B cell (primary cell): ENCODE measurements at regions not wholly inside any gene's neighbourhood (a gene's known extent, or its start where the extent isn't known, plus 50 kb on each side); places are given as distances from the start of the nearest gene placed in this dataset.

Source experiments
- ATAC-seq: fragments of 200-7000 bp; cut with Tn5 transposase; one replicate; pipeline ENCODE4 v1.10.0; 2021; ENCODE audit warnings: low read depth, mild to moderate bottlenecking, moderate number of reproducible peaks, moderate library complexity
- CTCF ChIA-PET: fragments of 350-600 bp; sonication (Branson Sonifier 250); formaldehyde crosslinking; loops from one replicate; lab custom pipeline; 2021; ENCODE audit warnings: antibody characterized with exemption, inconsistent platforms; lab: Charles Lee
- POLR2A ChIA-PET: fragments of 350-600 bp; sonication (Branson Sonifier 250); formaldehyde crosslinking; loops from one replicate; lab custom pipeline; 2021; ENCODE audit warnings: antibody characterized with exemption; lab: Charles Lee
- DNase-seq: peaks from one replicate; pipeline ENCODE4 v3.0.0; 2013
- H2AFZ ChIP-seq: 2 replicates; pipeline ENCODE4 v1.6.1; 2012; ENCODE audit warnings: mild to moderate bottlenecking, low read depth, low read length; ENCODE audit not compliant: insufficient read depth, poor library complexity, severe bottlenecking
- H3K27ac ChIP-seq, 2 donors: 1 replicate in 1 of 2; 2 replicates in 1 of 2; pipeline ENCODE4 v1.5.1; 2012 to 2013; ENCODE audit warnings: low read length in 2 of 2, mild to moderate bottlenecking in 2 of 2, moderate library complexity in 1 of 2
- H3K27me3 ChIP-seq, 4 experiments: fragments of 200-600 bp in 1 of 4; sonication (generic) in 1 of 4; replicated peaks in 1 of 4; 1 replicate in 2 of 4; 2 replicates in 2 of 4; pipeline versions ENCODE4 v1.6.1 to v1.7.0; 2013 to 2016; ENCODE audit warnings: low read length in 3 of 4, mild to moderate bottlenecking in 2 of 4, mixed read lengths in 1 of 4, moderate library complexity in 1 of 4; ENCODE audit not compliant: insufficient read depth in 4 of 4, control insufficient read depth in 3 of 4; ENCODE audit errors: control extremely low read depth in 1 of 4
- H3K36me3 ChIP-seq, 2 experiments: replicated peaks in 1 of 2; 1 replicate in 1 of 2; 2 replicates in 1 of 2; pipeline versions ENCODE4 v1.6.1 to v1.7.1; 2013; ENCODE audit warnings: low read length in 1 of 2; ENCODE audit not compliant: insufficient read depth in 2 of 2, control insufficient read depth in 1 of 2; ENCODE audit errors: control extremely low read depth in 1 of 2, extremely low read depth in 1 of 2
- H3K4me1 ChIP-seq, 2 donors: fragments of 200-600 bp in 1 of 2; sonication (generic) in 1 of 2; 1 replicate in 1 of 2; 2 replicates in 1 of 2; pipeline versions ENCODE4 v1.5.1 to v1.6.1; 2013 to 2017; ENCODE audit warnings: low read length in 2 of 2; ENCODE audit not compliant: control insufficient read depth in 2 of 2, insufficient read depth in 2 of 2
- H3K4me2 ChIP-seq: replicated peaks from 2 replicates; pipeline ENCODE3; 2012; ENCODE audit warnings: mild to moderate bottlenecking, low read depth, low read length; ENCODE audit not compliant: poor library complexity, severe bottlenecking
- H3K4me3 ChIP-seq, 5 experiments: fragments of 200-600 bp in 1 of 5; sonication (generic) in 1 of 5; 1 replicate in 3 of 5; 2 replicates in 2 of 5; pipeline versions ENCODE4 v1.5.1 to v1.7.0; 2011 to 2016; ENCODE audit warnings: low read length in 4 of 5, mild to moderate bottlenecking in 4 of 5, low read depth in 2 of 5, control low read depth in 1 of 5, moderate library complexity in 1 of 5; ENCODE audit not compliant: insufficient read depth in 1 of 5; ENCODE audit errors: control extremely low read depth in 1 of 5, extremely low read depth in 1 of 5
- H3K79me2 ChIP-seq: fragments of 200-600 bp; sonication (generic); one replicate; pipeline ENCODE4 v1.6.0; 2016; ENCODE audit warnings: low read length; ENCODE audit not compliant: control insufficient read depth, insufficient read depth
- H3K9ac ChIP-seq: fragments of 200-600 bp; sonication (generic); 2 replicates; pipeline ENCODE4 v1.6.1; 2017; ENCODE audit warnings: mild to moderate bottlenecking, low read length, moderate library complexity
- H3K9me3 ChIP-seq, 3 donors: one replicate each; pipeline versions ENCODE4 v1.6.1 to v1.7.1; 2013; ENCODE audit warnings: low read length in 2 of 3; ENCODE audit not compliant: control insufficient read depth in 2 of 3, insufficient read depth in 1 of 3; ENCODE audit errors: control extremely low read depth in 1 of 3
- H4K20me1 ChIP-seq: 2 replicates; pipeline ENCODE4 v1.6.0; 2012; ENCODE audit warnings: mild to moderate bottlenecking, low read length; ENCODE audit not compliant: insufficient read depth, control insufficient read depth, poor library complexity, severe bottlenecking
- H3K27ac Mint-ChIP-seq: one replicate; pipeline ENCODE4 v1.8.0; 2021; ENCODE audit warnings: mixed read lengths
- H3K27me3 Mint-ChIP-seq: one replicate; pipeline ENCODE4 v1.8.0; 2021; ENCODE audit warnings: mixed read lengths
- H3K4me1 Mint-ChIP-seq: one replicate; pipeline ENCODE4 v1.8.0; 2021; ENCODE audit warnings: mixed read lengths
- H3K4me3 Mint-ChIP-seq: one replicate; pipeline ENCODE4 v1.8.0; 2021; ENCODE audit warnings: mixed read lengths
- H3K9me3 Mint-ChIP-seq: one replicate; pipeline ENCODE4 v1.8.0; 2022; ENCODE audit warnings: mixed read lengths; ENCODE audit not compliant: insufficient read depth
- EZH2 ChIP-seq: IDR thresholded peaks from 2 replicates; pipeline ENCODE4 v1.6.1; 2012; ENCODE audit warnings: borderline replicate concordance, low read depth, mild to moderate bottlenecking, moderate library complexity, low read length; ENCODE audit not compliant: insufficient read depth, poor library complexity, severe bottlenecking
- WGBS: methylation state at CpG from one replicate; pipeline ENCODE4 v1.1.5; 2013; ENCODE audit warnings: missing lambda C conversion rate; ENCODE audit not compliant: insufficient coverage; 5-methylcytosine and 5-hydroxymethylcytosine counted together
- intact Hi-C: fragments of 100-400 bp; cut with micrococcal nuclease; formaldehyde crosslinking; loops from one replicate; pipeline ENCODE4 v1.10.0; 2022
- TF ChIP-seq, protein P1 (sequence below): fragments of 200-600 bp; IDR thresholded peaks from one replicate; pipeline ENCODE4 v1.8.0; 2022; ENCODE audit warnings: antibody characterized with exemption, mild to moderate bottlenecking

DNA sequence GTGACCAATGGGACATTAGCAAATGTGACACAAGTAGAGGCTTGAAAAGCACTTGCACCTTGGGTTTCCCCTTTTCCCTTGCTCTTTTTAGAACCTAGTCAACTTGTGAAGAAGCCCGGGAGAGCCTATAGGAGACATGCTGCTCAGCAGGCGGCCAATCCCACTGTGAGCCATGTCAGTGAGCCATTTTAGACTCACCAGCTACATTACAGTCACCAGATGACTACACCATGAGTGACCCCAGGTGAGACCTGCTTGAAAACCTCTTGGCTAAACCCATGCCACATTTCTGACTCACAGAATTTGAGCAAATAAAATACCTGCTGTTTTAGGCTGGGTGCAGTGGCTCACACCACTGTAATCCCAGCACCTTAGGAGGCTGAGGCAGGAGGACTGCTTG is 317.5 kb downstream of the KLF12 start:
- Histone ChIP-seq H3K27me3 (no peaks in the 10 kb centered on the region), H3K4me2 (no peak overlapping the region), H3K9ac (no peak overlapping the region), H2AFZ (no peak overlapping the region), H3K27ac (no peak overlapping the region), H3K36me3 (peaks cover 6 to 12% of the 10 kb centered on the region in 2 experiments), H3K4me3 (no peak overlapping the region), H3K4me1 (peaks cover 13% of the 10 kb centered on the region in 2 donors), H3K9me3 (no peaks in the 10 kb centered on the region), H4K20me1 (peaks cover 5% of the 10 kb centered on the region), H3K79me2 (peaks cover 10% of the 10 kb centered on the region)
- CTCF ChIA-PET: interaction anchor here (1.2 kb wide), 1 partner anchor 62 kb away, joined by 4 read pairs; no protein-coding TSS in a partner anchor
- H3K27ac Mint-ChIP-seq: no peak overlapping the region
- peaks cover 16% of the 10 kb centered on the region for H3K4me1 Mint-ChIP-seq
- no peaks in the 10 kb centered on the region for H3K9me3 Mint-ChIP-seq
- DNase-seq (no peak), ATAC-seq (no peak)
- no peaks in the 10 kb centered on the region for H3K27me3 Mint-ChIP-seq
- WGBS: 100% methylated on average over 2 of the region's 2 CpGs
- no peak overlapping the region for H3K4me3 Mint-ChIP-seq
- intact Hi-C loops: no loop called here
- POLR2A ChIA-PET: no interaction called here
- TF ChIP-seq EZH2: no peak
- TF ChIP-seq, protein P1, sequence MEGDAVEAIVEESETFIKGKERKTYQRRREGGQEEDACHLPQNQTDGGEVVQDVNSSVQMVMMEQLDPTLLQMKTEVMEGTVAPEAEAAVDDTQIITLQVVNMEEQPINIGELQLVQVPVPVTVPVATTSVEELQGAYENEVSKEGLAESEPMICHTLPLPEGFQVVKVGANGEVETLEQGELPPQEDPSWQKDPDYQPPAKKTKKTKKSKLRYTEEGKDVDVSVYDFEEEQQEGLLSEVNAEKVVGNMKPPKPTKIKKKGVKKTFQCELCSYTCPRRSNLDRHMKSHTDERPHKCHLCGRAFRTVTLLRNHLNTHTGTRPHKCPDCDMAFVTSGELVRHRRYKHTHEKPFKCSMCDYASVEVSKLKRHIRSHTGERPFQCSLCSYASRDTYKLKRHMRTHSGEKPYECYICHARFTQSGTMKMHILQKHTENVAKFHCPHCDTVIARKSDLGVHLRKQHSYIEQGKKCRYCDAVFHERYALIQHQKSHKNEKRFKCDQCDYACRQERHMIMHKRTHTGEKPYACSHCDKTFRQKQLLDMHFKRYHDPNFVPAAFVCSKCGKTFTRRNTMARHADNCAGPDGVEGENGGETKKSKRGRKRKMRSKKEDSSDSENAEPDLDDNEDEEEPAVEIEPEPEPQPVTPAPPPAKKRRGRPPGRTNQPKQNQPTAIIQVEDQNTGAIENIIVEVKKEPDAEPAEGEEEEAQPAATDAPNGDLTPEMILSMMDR: no peak

DNA sequence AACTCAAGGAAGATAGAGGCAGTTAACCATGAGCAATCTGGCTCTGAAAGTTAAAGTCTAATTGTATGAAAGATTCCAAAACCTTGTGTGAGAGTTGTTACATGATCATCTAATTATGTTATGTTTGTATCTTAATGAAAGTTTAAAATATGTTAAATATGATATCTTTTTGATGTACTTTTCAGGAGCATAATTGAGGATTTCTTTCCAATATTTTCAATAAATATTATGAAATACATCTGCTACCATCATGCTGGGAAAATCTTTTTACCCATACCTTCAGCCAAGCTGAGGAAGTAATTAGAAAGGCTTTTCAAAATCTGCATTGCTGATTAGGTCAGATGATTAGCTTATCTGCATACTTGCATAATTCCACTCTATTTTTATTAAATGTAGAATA is 318.4 kb downstream of the KLF12 start:
- Histone ChIP-seq H3K79me2 (peaks cover 9% of the 10 kb centered on the region), H3K27ac (no peak overlapping the region), H3K4me3 (no peak overlapping the region), H2AFZ (no peak overlapping the region), H3K27me3 (no peaks in the 10 kb centered on the region), H3K4me2 (no peak overlapping the region), H3K4me1 (peaks cover 4% of the 10 kb centered on the region in 2 donors), H4K20me1 (peaks cover 5% of the 10 kb centered on the region), H3K36me3 (peaks cover 6 to 16% of the 10 kb centered on the region in 2 experiments), H3K9ac (no peak overlapping the region), H3K9me3 (no peaks in the 10 kb centered on the region)
- ATAC-seq: no peak
- Mint-ChIP-seq H3K9me3 (no peaks in the 10 kb centered on the region), H3K4me1 (peaks cover 7% of the 10 kb centered on the region), H3K27ac (no peak overlapping the region), H3K27me3 (no peaks in the 10 kb centered on the region), H3K4me3 (no peak overlapping the region)
- DNase-seq: no peak
- ChIA-PET POLR2A (no interaction called here), CTCF (interaction anchor here (1.0 kb wide), 1 partner anchor 25 kb away, joined by 3 read pairs; no protein-coding TSS in a partner anchor)
- no peak for TF ChIP-seq EZH2
- TF ChIP-seq, protein P1: no peak
- intact Hi-C loops: no loop called here
